OCI-LY3 (cell line): ENCODE measurements at regions not wholly inside any gene's neighbourhood (a gene's known extent, or its start where the extent isn't known, plus 50 kb on each side); places are given as distances from the start of the nearest gene placed in this dataset.

Experiments used
- EZH2phosphoT487 ChIP-seq: fragments of 200-600 bp; shearing (Covaris generic); IDR thresholded peaks from 2 replicates; pipeline ENCODE4 v1.6.1; 2018; ENCODE audit warnings: antibody characterized with exemption, mixed run types, low read depth
- TF ChIP-seq, protein P1 (sequence below): fragments of 200-600, 300-600 bp; sonication (generic); IDR thresholded peaks from 2 replicates; pipeline ENCODE4 v1.5.1; 2014; ENCODE audit warnings: antibody characterized with exemption, low read length, low read depth

DNA sequence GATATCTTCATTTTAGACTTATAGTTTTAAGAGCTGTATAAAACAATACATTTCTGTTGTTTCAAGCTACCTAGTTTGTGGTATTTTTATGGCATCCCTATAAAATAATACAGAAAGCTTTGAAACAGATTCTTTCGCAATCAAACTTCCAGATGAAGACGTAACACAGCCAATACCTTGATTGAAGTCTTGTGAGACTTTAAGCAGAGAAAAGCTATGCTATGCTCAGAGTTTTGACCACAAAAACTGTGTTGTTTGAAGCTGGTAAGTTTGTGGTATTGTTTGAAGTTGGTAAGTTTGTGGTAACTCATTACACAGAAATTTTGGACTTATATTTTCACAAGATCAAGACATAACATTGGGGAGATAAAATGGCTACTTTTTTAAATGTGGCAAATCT is 201.8 kb upstream of the UGT8 start:
- no peak for TF ChIP-seq EZH2phosphoT487
- TF ChIP-seq, protein P1, sequence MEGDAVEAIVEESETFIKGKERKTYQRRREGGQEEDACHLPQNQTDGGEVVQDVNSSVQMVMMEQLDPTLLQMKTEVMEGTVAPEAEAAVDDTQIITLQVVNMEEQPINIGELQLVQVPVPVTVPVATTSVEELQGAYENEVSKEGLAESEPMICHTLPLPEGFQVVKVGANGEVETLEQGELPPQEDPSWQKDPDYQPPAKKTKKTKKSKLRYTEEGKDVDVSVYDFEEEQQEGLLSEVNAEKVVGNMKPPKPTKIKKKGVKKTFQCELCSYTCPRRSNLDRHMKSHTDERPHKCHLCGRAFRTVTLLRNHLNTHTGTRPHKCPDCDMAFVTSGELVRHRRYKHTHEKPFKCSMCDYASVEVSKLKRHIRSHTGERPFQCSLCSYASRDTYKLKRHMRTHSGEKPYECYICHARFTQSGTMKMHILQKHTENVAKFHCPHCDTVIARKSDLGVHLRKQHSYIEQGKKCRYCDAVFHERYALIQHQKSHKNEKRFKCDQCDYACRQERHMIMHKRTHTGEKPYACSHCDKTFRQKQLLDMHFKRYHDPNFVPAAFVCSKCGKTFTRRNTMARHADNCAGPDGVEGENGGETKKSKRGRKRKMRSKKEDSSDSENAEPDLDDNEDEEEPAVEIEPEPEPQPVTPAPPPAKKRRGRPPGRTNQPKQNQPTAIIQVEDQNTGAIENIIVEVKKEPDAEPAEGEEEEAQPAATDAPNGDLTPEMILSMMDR = no peak
